ENCODE measurements at regions not wholly inside any gene's neighbourhood (a gene's known extent, or its start where the extent isn't known, plus 50 kb on each side); places are given as distances from the start of the nearest gene placed in this dataset.
A peak's percentile ranks its signal among the peaks of the same experiment; 100 is the strongest.

- in situ Hi-C loops (cut with MboI; ENCODE audit: low pct_unique_long_range_greater_than_20kb in 2 of 9, low sequenced_read_pairs in 9 of 9, unreplicated experiment in 9 of 9) = no loop called here
These were observed 155.2 kb upstream of the PDE10A start for GRCh38 chr6:165818200-165818599.

GRCh38 chr6:165817771-165818170 is 154.7 kb upstream of the PDE10A start:
- in situ Hi-C loops (cut with MboI; ENCODE audit: low pct_unique_long_range_greater_than_20kb in 2 of 9, low sequenced_read_pairs in 9 of 9, unreplicated experiment in 9 of 9) = no loop called here
- no peak for ATAC-seq (replicated peaks in 6 of 8)
- Histone ChIP-seq H3K27ac (no peak overlapping the region), H3K4me1 (replicated peaks in 1 of 2) (peaks cover 7 to 13% of the 10 kb centered on the region in 2 donors), H3K4me3 (no peak overlapping the region)
- WGBS, 10 experiments = 43 to 100% (median 77%) methylated on average over 1 to 7 of the region's 7 CpGs; no CpG with 5 or more reads in 2 of the 10 experiments

More at GRCh38 chr6:165818200-165818599, 155.2 kb upstream of the PDE10A start:
- no peak for ATAC-seq (replicated peaks in 6 of 8)
- no peak overlapping the region for H3K27ac ChIP-seq
- peaks cover 7 to 13% of the 10 kb centered on the region in 2 donors for H3K4me1 ChIP-seq (replicated peaks in 1 of 2)
- no peak overlapping the region for H3K4me3 ChIP-seq
- 6 to 80% (median 48%) methylated on average over 2 to 3 of the region's 4 CpGs; no CpG with 5 or more reads in 2 of the 10 experiments for WGBS, 10 experiments

- WGBS, 10 experiments = 0 to 71% (median 20%) methylated on average over 2 to 3 of the region's 3 CpGs; no CpG with 5 or more reads in 7 of the 10 experiments
These were observed 154.1 kb upstream of the PDE10A start for GRCh38 chr6:165817148-165817547.

GRCh38 chr6:165814679-165815078 is 151.6 kb upstream of the PDE10A start:
- in situ Hi-C loops (cut with MboI; ENCODE audit: low pct_unique_long_range_greater_than_20kb in 2 of 9, low sequenced_read_pairs in 9 of 9, unreplicated experiment in 9 of 9) = no loop called here
- 20 to 89% (median 77%) methylated on average over 1 to 10 of the region's 10 CpGs; no CpG with 5 or more reads in 2 of the 10 experiments for WGBS, 10 experiments
- no peak overlapping the region for H3K27ac ChIP-seq
- peak in 4 of 8 experiments; percentile 30 to 70 (median 65) for ATAC-seq (replicated peaks in 6 of 8)
- H3K4me1 ChIP-seq (replicated peaks in 1 of 2) = peaks cover 7 to 13% of the 10 kb centered on the region in 2 donors
- H3K4me3 ChIP-seq = no peak overlapping the region

More at GRCh38 chr6:165817148-165817547, 154.1 kb upstream of the PDE10A start:
- peak in 2 of 8 experiments; percentile 30 for ATAC-seq (replicated peaks in 6 of 8)
- Histone ChIP-seq H3K4me1 (replicated peaks in 1 of 2) (peaks cover 7 to 13% of the 10 kb centered on the region in 2 donors), H3K4me3 (no peak overlapping the region), H3K27ac (no peak overlapping the region)
- in situ Hi-C loops (cut with MboI; ENCODE audit: low pct_unique_long_range_greater_than_20kb in 2 of 9, low sequenced_read_pairs in 9 of 9, unreplicated experiment in 9 of 9) = no loop called here

GRCh38 chr6:165811512-165811911 is 148.5 kb upstream of the PDE10A start:
- ATAC-seq (replicated peaks in 6 of 8) = no peak
- H3K27ac ChIP-seq = no peak overlapping the region
- in situ Hi-C loops (cut with MboI; ENCODE audit: low pct_unique_long_range_greater_than_20kb in 2 of 9, low sequenced_read_pairs in 9 of 9, unreplicated experiment in 9 of 9) = no loop called here
- 0 to 100% (median 91%) methylated on average over 1 to 6 of the region's 7 CpGs; no CpG with 5 or more reads in 1 of the 10 experiments for WGBS, 10 experiments
- peaks cover 0 to 5% of the 10 kb centered on the region in 2 donors for H3K4me1 ChIP-seq (replicated peaks in 1 of 2)
- no peak overlapping the region for H3K4me3 ChIP-seq

GRCh38 chr6:165808021-165808420 is 145.0 kb upstream of the PDE10A start:
- WGBS, 10 experiments = 8 to 93% (median 77%) methylated on average over 2 to 9 of the region's 10 CpGs; no CpG with 5 or more reads in 2 of the 10 experiments
- Histone ChIP-seq H3K4me1 (replicated peaks in 1 of 2) (no peaks in the 10 kb centered on the region), H3K4me3 (no peak overlapping the region), H3K27ac (no peak overlapping the region)
- peak in 3 of 8 experiments; percentile 21 to 46 (median 26) for ATAC-seq (replicated peaks in 6 of 8)
- in situ Hi-C loops (cut with MboI; ENCODE audit: low pct_unique_long_range_greater_than_20kb in 2 of 9, low sequenced_read_pairs in 9 of 9, unreplicated experiment in 9 of 9) = no loop called here

- ATAC-seq (replicated peaks in 6 of 8) = peak in 1 of 8 experiments; percentile 64
- Histone ChIP-seq H3K4me1 (replicated peaks in 1 of 2) (no peaks in the 10 kb centered on the region), H3K27ac (no peak overlapping the region), H3K4me3 (no peak overlapping the region)
- 2 to 90% (median 71%) methylated on average over 3 to 10 of the region's 10 CpGs for WGBS, 10 experiments
- in situ Hi-C loops (cut with MboI; ENCODE audit: low pct_unique_long_range_greater_than_20kb in 2 of 9, low sequenced_read_pairs in 9 of 9, unreplicated experiment in 9 of 9) = no loop called here
These were observed 144.4 kb upstream of the PDE10A start for GRCh38 chr6:165807249-165807960.

GRCh38 chr6:165806126-165806810 is 143.2 kb upstream of the PDE10A start:
- no peak overlapping the region for H3K4me3 ChIP-seq
- ATAC-seq (replicated peaks in 6 of 8) = no peak
- in situ Hi-C loops (cut with MboI; ENCODE audit: low pct_unique_long_range_greater_than_20kb in 2 of 9, low sequenced_read_pairs in 9 of 9, unreplicated experiment in 9 of 9) = no loop called here
- H3K4me1 ChIP-seq (replicated peaks in 1 of 2) = no peaks in the 10 kb centered on the region
- 20 to 100% (median 79%) methylated on average over 1 to 11 of the region's 14 CpGs for WGBS, 10 experiments
- H3K27ac ChIP-seq = no peak overlapping the region

GRCh38 chr6:165805636-165806035 is 142.6 kb upstream of the PDE10A start:
- Histone ChIP-seq H3K4me3 (no peak overlapping the region), H3K4me1 (replicated peaks in 1 of 2) (peaks cover 0 to 5% of the 10 kb centered on the region in 2 donors), H3K27ac (no peak overlapping the region)
- 0 to 100% (median 82%) methylated on average over 1 to 8 of the region's 10 CpGs; no CpG with 5 or more reads in 3 of the 10 experiments for WGBS, 10 experiments
- in situ Hi-C loops (cut with MboI; ENCODE audit: low pct_unique_long_range_greater_than_20kb in 2 of 9, low sequenced_read_pairs in 9 of 9, unreplicated experiment in 9 of 9) = no loop called here
- ATAC-seq (replicated peaks in 6 of 8) = peak in 1 of 8 experiments; percentile 15

GRCh38 chr6:165805067-165805555 is 142.1 kb upstream of the PDE10A start:
- in situ Hi-C loops (cut with MboI; ENCODE audit: low pct_unique_long_range_greater_than_20kb in 2 of 9, low sequenced_read_pairs in 9 of 9, unreplicated experiment in 9 of 9) = no loop called here

GRCh38 chr6:165804331-165805066 is 141.5 kb upstream of the PDE10A start:
- 2 to 81% (median 37%) methylated on average over 5 to 14 of the region's 61 CpGs for WGBS, 10 experiments
- in situ Hi-C loops (cut with MboI; ENCODE audit: low pct_unique_long_range_greater_than_20kb in 2 of 9, low sequenced_read_pairs in 9 of 9, unreplicated experiment in 9 of 9) = no loop called here
- Histone ChIP-seq H3K4me1 (replicated peaks in 1 of 2) (peaks cover 4 to 15% of the 10 kb centered on the region in 2 donors), H3K27ac (no peak overlapping the region), H3K4me3 (peak overlapping the region in 2 of 5 donors; percentile 19 to 24)
- ATAC-seq (replicated peaks in 6 of 8) = peak in 5 of 8 experiments; percentile 19 to 82 (median 71)

More at GRCh38 chr6:165805067-165805555, 142.1 kb upstream of the PDE10A start:
- ATAC-seq (replicated peaks in 6 of 8) = peak in 1 of 8 experiments; percentile 17
- WGBS, 10 experiments = 33 to 100% (median 93%) methylated on average over 3 of the region's 39 CpGs; no CpG with 5 or more reads in 7 of the 10 experiments
- no peak overlapping the region for H3K27ac ChIP-seq
- peaks cover 0 to 9% of the 10 kb centered on the region in 2 donors for H3K4me1 ChIP-seq (replicated peaks in 1 of 2)
- H3K4me3 ChIP-seq = peak overlapping the region in 2 of 5 donors; percentile 19 to 24

GRCh38 chr6:165800337-165800736 is 137.3 kb upstream of the PDE10A start:
- WGBS, 10 experiments = 38 to 94% (median 76%) methylated on average over 1 to 6 of the region's 10 CpGs; no CpG with 5 or more reads in 5 of the 10 experiments
- peak in 3 of 8 experiments; percentile 29 to 59 (median 39) for ATAC-seq (replicated peaks in 6 of 8)
- in situ Hi-C loops (cut with MboI; ENCODE audit: low pct_unique_long_range_greater_than_20kb in 2 of 9, low sequenced_read_pairs in 9 of 9, unreplicated experiment in 9 of 9) = no loop called here
- Histone ChIP-seq H3K27ac (no peak overlapping the region), H3K4me3 (no peak overlapping the region), H3K4me1 (replicated peaks in 1 of 2) (peaks cover 4 to 18% of the 10 kb centered on the region in 2 donors)
